ENCODE measurements at regions not wholly inside any gene's neighbourhood (a gene's known extent, or its start where the extent isn't known, plus 50 kb on each side); places are given as distances from the start of the nearest gene placed in this dataset.
A peak's percentile ranks its signal among the peaks of the same experiment; 100 is the strongest.

DNA sequence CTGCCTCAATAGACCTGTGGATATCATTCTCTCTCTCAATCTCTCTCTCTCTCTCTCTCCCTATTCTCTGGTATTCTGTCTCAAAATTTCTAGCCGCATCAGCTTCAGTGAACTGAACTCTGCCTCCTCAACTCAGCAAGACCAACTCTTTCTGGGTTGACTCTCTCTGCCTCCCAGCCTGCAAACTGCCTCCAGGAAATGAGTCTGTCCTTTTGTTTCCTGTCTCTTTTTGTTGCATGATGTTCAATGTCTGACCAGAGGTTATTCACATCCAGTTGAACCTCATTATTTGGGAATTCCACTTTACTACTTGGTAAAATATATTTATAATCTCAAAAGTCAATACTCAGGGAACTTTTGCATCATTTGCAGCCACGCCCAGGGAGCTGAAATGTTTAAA, 682.7 kb upstream of the FZD8 start:
- Histone ChIP-seq H3K27me3 (no peaks in the 10 kb centered on the region), H3K4me3 (no peak overlapping the region), H3K27ac (peak overlapping the region in 1 of 4 donors; percentile 54), H3K36me3 (no peaks in the 10 kb centered on the region), H3K9me3 (no peaks in the 10 kb centered on the region), H3K4me1 (peaks cover 0 to 19% (median 4%) of the 10 kb centered on the region in 4 donors)
- intact Hi-C loops (cut with DNase I), result no loop called here
- WGBS, 2 donors, result 73 to 84% methylated on average over 2 of the region's 2 CpGs
- no peak for DNase-seq
- no peak for TF ChIP-seq POLR2A (IDR thresholded peaks at IDR 0.05)
- TF ChIP-seq, protein P1, sequence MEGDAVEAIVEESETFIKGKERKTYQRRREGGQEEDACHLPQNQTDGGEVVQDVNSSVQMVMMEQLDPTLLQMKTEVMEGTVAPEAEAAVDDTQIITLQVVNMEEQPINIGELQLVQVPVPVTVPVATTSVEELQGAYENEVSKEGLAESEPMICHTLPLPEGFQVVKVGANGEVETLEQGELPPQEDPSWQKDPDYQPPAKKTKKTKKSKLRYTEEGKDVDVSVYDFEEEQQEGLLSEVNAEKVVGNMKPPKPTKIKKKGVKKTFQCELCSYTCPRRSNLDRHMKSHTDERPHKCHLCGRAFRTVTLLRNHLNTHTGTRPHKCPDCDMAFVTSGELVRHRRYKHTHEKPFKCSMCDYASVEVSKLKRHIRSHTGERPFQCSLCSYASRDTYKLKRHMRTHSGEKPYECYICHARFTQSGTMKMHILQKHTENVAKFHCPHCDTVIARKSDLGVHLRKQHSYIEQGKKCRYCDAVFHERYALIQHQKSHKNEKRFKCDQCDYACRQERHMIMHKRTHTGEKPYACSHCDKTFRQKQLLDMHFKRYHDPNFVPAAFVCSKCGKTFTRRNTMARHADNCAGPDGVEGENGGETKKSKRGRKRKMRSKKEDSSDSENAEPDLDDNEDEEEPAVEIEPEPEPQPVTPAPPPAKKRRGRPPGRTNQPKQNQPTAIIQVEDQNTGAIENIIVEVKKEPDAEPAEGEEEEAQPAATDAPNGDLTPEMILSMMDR (IDR thresholded peaks at IDR 0.05), result no peak
- no peak for TF ChIP-seq EP300 (IDR thresholded peaks at IDR 0.05)
- no peak for TF ChIP-seq POLR2AphosphoS5 (IDR thresholded peaks at IDR 0.05)

DNA sequence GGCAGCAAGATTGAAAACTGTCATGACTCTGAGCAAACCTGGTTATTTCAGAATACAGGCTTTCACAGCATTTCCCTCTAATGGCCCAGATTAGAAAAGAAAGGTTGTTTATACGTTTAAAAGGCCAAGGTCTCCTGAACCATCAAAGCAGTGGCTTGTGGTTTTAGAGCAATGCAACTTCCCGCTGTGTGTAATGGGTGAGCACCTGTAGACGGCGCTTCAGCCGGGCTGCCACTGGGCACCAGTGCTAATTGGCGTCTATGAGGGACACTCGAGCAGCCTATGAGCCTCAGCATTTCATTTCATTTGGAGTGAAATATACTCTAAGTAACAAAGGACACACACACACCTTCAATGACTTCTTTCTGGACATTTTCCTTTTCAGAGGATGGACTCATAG, 671.0 kb upstream of the FZD8 start:
- TF ChIP-seq POLR2A (IDR thresholded peaks at IDR 0.05), result no peak
- no peak for TF ChIP-seq POLR2AphosphoS5 (IDR thresholded peaks at IDR 0.05)
- TF ChIP-seq EP300 (IDR thresholded peaks at IDR 0.05), result no peak
- TF ChIP-seq, protein P1 (IDR thresholded peaks at IDR 0.05), result no peak
- Histone ChIP-seq H3K4me1 (no peaks in the 10 kb centered on the region), H3K9me3 (no peaks in the 10 kb centered on the region), H3K27me3 (no peaks in the 10 kb centered on the region), H3K36me3 (no peaks in the 10 kb centered on the region), H3K4me3 (no peak overlapping the region), H3K27ac (no peak overlapping the region)
- WGBS, 2 donors, result 77 to 87% methylated on average over 7 of the region's 7 CpGs
- DNase-seq, result no peak
- intact Hi-C loops (cut with DNase I), result no loop called here

DNA sequence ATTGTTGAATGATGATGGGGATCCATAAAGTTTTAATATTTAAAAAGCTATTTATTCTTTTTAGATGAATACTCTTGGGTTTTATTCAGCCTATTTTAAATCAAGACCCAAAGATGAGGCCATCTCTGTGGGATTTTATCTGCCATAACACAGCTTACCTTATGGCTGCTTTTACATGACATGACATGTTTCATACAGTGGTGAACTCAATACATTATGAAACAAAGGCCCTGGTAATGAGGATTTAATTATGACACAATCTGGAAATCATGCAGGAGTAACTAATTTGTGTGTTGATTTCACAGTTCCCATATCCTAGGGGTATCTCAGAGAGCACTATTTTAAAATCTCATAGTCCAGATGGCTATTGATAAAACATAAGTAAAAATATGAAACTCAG, 661.8 kb upstream of the FZD8 start:
- DNase-seq, result no peak
- Histone ChIP-seq H3K27ac (no peak overlapping the region), H3K4me1 (no peaks in the 10 kb centered on the region), H3K4me3 (no peak overlapping the region), H3K36me3 (no peaks in the 10 kb centered on the region), H3K9me3 (peaks cover 0 to 2% (median 0%) of the 10 kb centered on the region in 4 donors), H3K27me3 (no peaks in the 10 kb centered on the region)
- intact Hi-C loops (cut with DNase I), result no loop called here
- TF ChIP-seq, protein P1 (IDR thresholded peaks at IDR 0.05), result no peak
- TF ChIP-seq POLR2A (IDR thresholded peaks at IDR 0.05) (no peak), POLR2AphosphoS5 (IDR thresholded peaks at IDR 0.05) (no peak), EP300 (IDR thresholded peaks at IDR 0.05) (no peak)

DNA sequence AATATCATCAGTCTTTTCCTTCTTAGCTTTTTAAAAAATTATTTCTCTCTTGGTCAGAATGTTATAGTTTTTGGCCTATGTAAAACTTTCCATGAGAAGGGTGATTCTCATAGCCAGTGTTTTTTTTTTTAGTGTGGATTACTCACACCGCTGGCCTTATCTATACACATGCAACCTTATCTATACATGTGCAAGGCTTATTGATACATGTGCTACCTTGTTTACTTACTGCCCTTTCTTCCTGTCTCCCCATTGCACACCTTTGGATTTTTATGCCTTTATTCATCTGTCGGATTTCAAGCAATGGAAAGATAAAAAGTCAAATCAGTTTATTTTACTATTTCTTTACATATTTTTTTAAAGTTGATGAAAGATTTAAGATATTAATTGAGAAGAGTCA, 660.0 kb upstream of the FZD8 start:
- no peak for DNase-seq
- H3K36me3 ChIP-seq, result no peaks in the 10 kb centered on the region
- WGBS, 2 donors, result 50 to 71% methylated on average over 2 of the region's 2 CpGs
- H3K4me3 ChIP-seq, result no peak overlapping the region
- TF ChIP-seq POLR2A (IDR thresholded peaks at IDR 0.05), result no peak
- no peak for TF ChIP-seq POLR2AphosphoS5 (IDR thresholded peaks at IDR 0.05)
- TF ChIP-seq, protein P1 (IDR thresholded peaks at IDR 0.05), result no peak
- TF ChIP-seq EP300 (IDR thresholded peaks at IDR 0.05), result no peak
- no peaks in the 10 kb centered on the region for H3K27me3 ChIP-seq
- H3K9me3 ChIP-seq, result peaks cover 0 to 2% (median 0%) of the 10 kb centered on the region in 4 donors
- H3K4me1 ChIP-seq, result no peaks in the 10 kb centered on the region
- intact Hi-C loops (cut with DNase I), result no loop called here
- H3K27ac ChIP-seq, result no peak overlapping the region

DNA sequence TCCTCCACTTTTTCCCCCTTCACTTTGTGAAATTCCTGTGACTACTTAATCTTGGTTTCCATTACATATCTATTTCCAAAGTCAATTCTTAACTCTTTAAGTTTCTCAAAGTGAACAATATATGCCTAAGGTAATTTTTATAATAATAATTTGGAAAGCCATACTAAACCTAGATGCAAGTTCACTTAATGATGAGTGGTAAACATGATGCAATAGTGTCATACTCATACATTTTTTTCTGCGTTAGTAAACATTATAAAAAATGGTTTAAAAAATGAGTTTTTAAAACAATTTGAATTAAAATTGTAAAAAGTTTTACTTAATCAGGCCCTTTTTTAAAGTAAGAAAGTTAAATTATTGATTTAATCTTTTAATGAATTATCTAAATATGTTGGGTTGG, 659.4 kb upstream of the FZD8 start:
- no peak for DNase-seq
- 96% methylated on average over 1 of the region's 1 CpG for WGBS, 2 donors
- intact Hi-C loops (cut with DNase I), result no loop called here

More for the DNA sequence above, 659.4 kb upstream of the FZD8 start:
- Histone ChIP-seq H3K36me3 (no peaks in the 10 kb centered on the region), H3K9me3 (peaks cover 0 to 2% (median 0%) of the 10 kb centered on the region in 4 donors), H3K4me1 (no peaks in the 10 kb centered on the region), H3K27ac (no peak overlapping the region), H3K27me3 (no peaks in the 10 kb centered on the region), H3K4me3 (no peak overlapping the region)
- TF ChIP-seq, protein P1 (IDR thresholded peaks at IDR 0.05), result no peak
